HL-60 (cell line): ENCODE measurements at regions not wholly inside any gene's neighbourhood (a gene's known extent, or its start where the extent isn't known, plus 50 kb on each side); places are given as distances from the start of the nearest gene placed in this dataset.

Source experiments
- DNase-seq, 2 experiments: peaks; one replicate each; pipeline ENCODE4 v3.0.0-alpha.2; 2010 to 2020; ENCODE audit warnings: low read depth in 1 of 2, low spot score in 1 of 2
- H3K27ac ChIP-seq: fragments of 250-450 bp; sonication (Bioruptor Pico); replicated peaks from 2 replicates; pipeline ENCODE4 v1.5.1; 2020; ENCODE audit warnings: mild to moderate bottlenecking, moderate library complexity
- H3K27me3 ChIP-seq: fragments of 250-450 bp; sonication (Bioruptor Pico); 2 replicates; pipeline ENCODE4 v1.5.1; 2021; ENCODE audit warnings: mild to moderate bottlenecking, moderate library complexity; ENCODE audit not compliant: insufficient read depth, poor library complexity, severe bottlenecking
- H3K4me3 ChIP-seq: replicated peaks from 2 replicates; pipeline ENCODE4 v1.5.1; 2011; ENCODE audit warnings: mild to moderate bottlenecking, control low read depth, low read length; ENCODE audit not compliant: insufficient read depth
- CTCF ChIP-seq: IDR thresholded peaks from one replicate; pipeline ENCODE4 v1.5.1; 2011; ENCODE audit warnings: low read length, control low read depth, inconsistent platforms; ENCODE audit not compliant: insufficient read depth
- GABPA ChIP-seq: IDR thresholded peaks from 2 replicates; pipeline ENCODE4 v1.6.1; 2012; ENCODE audit warnings: low read depth
- POLR2AphosphoS5 ChIP-seq: IDR thresholded peaks from 2 replicates; pipeline ENCODE4 v1.6.1; 2012; ENCODE audit warnings: low read depth
- REST ChIP-seq: IDR thresholded peaks from 2 replicates; pipeline ENCODE4 v1.6.1; 2012; ENCODE audit warnings: low read depth; ENCODE audit not compliant: insufficient replicate concordance
- SPI1 ChIP-seq: IDR thresholded peaks from 2 replicates; pipeline ENCODE4 v1.6.1; 2012; ENCODE audit warnings: low read depth, mild to moderate bottlenecking, borderline replicate concordance

- Histone ChIP-seq H3K27me3 (no peaks in the 10 kb centered on the region), H3K4me3 (no peak overlapping the region), H3K27ac (no peak overlapping the region)
- no peak for TF ChIP-seq CTCF
- no peak for TF ChIP-seq REST
- no peak for TF ChIP-seq POLR2AphosphoS5
- no peak for TF ChIP-seq SPI1
- no peak for TF ChIP-seq GABPA
- DNase-seq: no peak
These were observed 419.1 kb upstream of the ARHGEF26 start for GRCh38 chr3:153702106-153702505.

- H3K27ac ChIP-seq: no peak overlapping the region
- no peak for DNase-seq
- H3K4me3 ChIP-seq: no peak overlapping the region
- TF ChIP-seq SPI1 (no peak), CTCF (no peak), POLR2AphosphoS5 (no peak), GABPA (no peak), REST (no peak)
- no peaks in the 10 kb centered on the region for H3K27me3 ChIP-seq
These were observed 417.1 kb upstream of the ARHGEF26 start for GRCh38 chr3:153704115-153704514.

DNA sequence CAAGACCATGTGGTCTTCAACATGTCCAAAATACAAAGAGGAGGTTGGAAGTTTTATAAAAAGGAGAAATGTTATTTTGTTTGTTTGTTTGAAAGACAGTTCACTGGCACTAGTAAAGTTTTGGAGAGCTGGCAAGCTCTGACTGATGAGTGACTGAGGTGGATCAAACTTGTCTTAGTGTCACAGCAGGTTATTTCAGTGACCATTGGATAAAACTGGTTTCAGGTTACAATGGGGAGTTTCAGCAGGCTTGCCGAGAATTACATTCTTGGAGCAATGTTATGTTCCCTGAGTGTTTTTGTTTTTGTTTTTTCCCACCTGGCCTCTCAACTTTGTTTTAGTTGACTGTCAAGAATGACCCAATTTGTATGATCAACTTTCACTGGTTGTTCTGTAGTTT, 414.5 kb upstream of the ARHGEF26 start:
- DNase-seq: no peak
- H3K4me3 ChIP-seq: no peak overlapping the region
- TF ChIP-seq SPI1: no peak
- no peak for TF ChIP-seq CTCF
- no peak for TF ChIP-seq POLR2AphosphoS5
- TF ChIP-seq REST: no peak
- TF ChIP-seq GABPA: no peak
- H3K27ac ChIP-seq: no peak overlapping the region
- H3K27me3 ChIP-seq: no peaks in the 10 kb centered on the region
